Neural cell (in vitro differentiated cells): ENCODE measurements at regions not wholly inside any gene's neighbourhood (a gene's known extent, or its start where the extent isn't known, plus 50 kb on each side); places are given as distances from the start of the nearest gene placed in this dataset.

Experiments
- H2AFZ ChIP-seq: fragments of 200-600, 300-800 bp; sonication (generic), shearing (Covaris generic); 2 replicates; pipeline ENCODE4 v1.6.0; 2014; ENCODE audit warnings: low read depth, mild to moderate bottlenecking, antibody characterized with exemption, low read length, moderate library complexity
- H3F3A ChIP-seq: fragments of 200-600 bp; shearing (Covaris generic); 2 replicates; pipeline ENCODE4 v1.6.1; 2016; ENCODE audit warnings: mild to moderate bottlenecking, moderate library complexity, mixed read lengths, antibody characterized with exemption, low read length; ENCODE audit not compliant: insufficient read depth, poor library complexity, severe bottlenecking
- H3K27ac ChIP-seq: fragments of 200-600, 300-800 bp; sonication (generic), shearing (Covaris generic); 2 replicates; pipeline ENCODE4 v1.5.1; 2014; ENCODE audit warnings: mild to moderate bottlenecking, low read length, moderate library complexity
- H3K27me3 ChIP-seq: fragments of 300-800, 200-600 bp; sonication (generic), shearing (Covaris generic); 2 replicates; pipeline ENCODE4 v1.6.0; 2014; ENCODE audit warnings: mild to moderate bottlenecking, low read depth, low read length, moderate library complexity; ENCODE audit not compliant: insufficient read depth
- H3K36me3 ChIP-seq: fragments of 300-800, 200-600 bp; sonication (generic), shearing (Covaris generic); 2 replicates; pipeline ENCODE4 v1.5.1; 2014; ENCODE audit warnings: mild to moderate bottlenecking, antibody characterized with exemption, low read length, moderate library complexity; ENCODE audit not compliant: insufficient read depth
- H3K4me2 ChIP-seq: fragments of 300-800, 200-600 bp; sonication (generic), shearing (Covaris generic); 2 replicates; pipeline ENCODE4 v1.6.0; 2014; ENCODE audit warnings: mild to moderate bottlenecking, low read length
- H3K4me3 ChIP-seq: fragments of 300-800, 200-600 bp; sonication (generic), shearing (Covaris generic); 2 replicates; pipeline ENCODE4 v1.5.1; 2014; ENCODE audit warnings: mild to moderate bottlenecking, low read length, moderate library complexity
- H3K79me2 ChIP-seq: fragments of 200-600 bp; shearing (Covaris generic); replicated peaks from 2 replicates; pipeline ENCODE4 v1.6.0; 2014; ENCODE audit warnings: mild to moderate bottlenecking, low read length, moderate library complexity; ENCODE audit not compliant: insufficient read depth
- H3K9ac ChIP-seq: fragments of 300-800, 200-600 bp; sonication (generic), shearing (Covaris generic); 2 replicates; pipeline ENCODE4 v1.6.1; 2016; ENCODE audit warnings: mild to moderate bottlenecking, low read length, mixed read lengths
- H3K9me2 ChIP-seq: fragments of 200-600 bp; shearing (Covaris generic); 2 replicates; pipeline ENCODE4 v1.6.1; 2016; ENCODE audit warnings: mild to moderate bottlenecking, low read length, mixed read lengths; ENCODE audit not compliant: insufficient read depth
- H3K9me3 ChIP-seq: fragments of 200-600, 300-800 bp; sonication (generic), shearing (Covaris generic); 2 replicates; pipeline ENCODE4 v1.6.1; 2016; ENCODE audit warnings: mild to moderate bottlenecking, mixed run types, low read length, moderate library complexity, mixed read lengths
- H4K20me1 ChIP-seq: fragments of 200-600 bp; shearing (Covaris generic); 2 replicates; pipeline ENCODE4 v1.6.1; 2016; ENCODE audit warnings: mild to moderate bottlenecking, mixed run types; ENCODE audit not compliant: insufficient read depth
- EP300 ChIP-seq: fragments of 450-650 bp; conservative IDR thresholded peaks from 2 replicates; pipeline ENCODE4 v1.6.1; 2014; ENCODE audit warnings: antibody characterized with exemption, mild to moderate bottlenecking, moderate library complexity; ENCODE audit not compliant: poor library complexity, severe bottlenecking
- EZH2 ChIP-seq: fragments of 200-600, 300-800 bp; shearing (Covaris generic), sonication (generic); IDR thresholded peaks from 2 replicates; pipeline ENCODE4 v1.6.1; 2014; ENCODE audit warnings: antibody characterized with exemption, low read length, borderline replicate concordance, mild to moderate bottlenecking; ENCODE audit not compliant: insufficient read depth, poor library complexity, severe bottlenecking
- MXI1 ChIP-seq: fragments of 450-650 bp; conservative IDR thresholded peaks from 2 replicates; pipeline ENCODE4 v1.6.1; 2014; ENCODE audit warnings: antibody characterized with exemption, mild to moderate bottlenecking; ENCODE audit not compliant: poor library complexity, severe bottlenecking
- POLR2AphosphoS5 ChIP-seq: IDR thresholded peaks from 2 replicates; pipeline ENCODE4 v1.6.1; 2012
- RAD21 ChIP-seq: fragments of 450-650 bp; conservative IDR thresholded peaks from 2 replicates; pipeline ENCODE4 v1.6.1; 2014; ENCODE audit warnings: antibody characterized with exemption, mild to moderate bottlenecking, moderate library complexity
- SMC3 ChIP-seq: fragments of 450-650 bp; conservative IDR thresholded peaks from 2 replicates; pipeline ENCODE4 v1.6.1; 2014; ENCODE audit warnings: antibody characterized with exemption, mild to moderate bottlenecking, moderate library complexity; ENCODE audit not compliant: poor library complexity
- TAF1 ChIP-seq: IDR thresholded peaks from 2 replicates; pipeline ENCODE4 v1.6.1; 2012; ENCODE audit warnings: low read depth
- TF ChIP-seq, protein P1 (sequence below): fragments of 450-650 bp; IDR thresholded peaks from 2 replicates; pipeline ENCODE4 v1.5.1; 2014; ENCODE audit warnings: antibody characterized with exemption, mild to moderate bottlenecking, moderate library complexity; ENCODE audit not compliant: poor library complexity, severe bottlenecking
- TF ChIP-seq, protein P2 (sequence below): IDR thresholded peaks from 2 replicates; pipeline ENCODE4 v1.6.1; 2012; ENCODE audit warnings: borderline replicate concordance

DNA sequence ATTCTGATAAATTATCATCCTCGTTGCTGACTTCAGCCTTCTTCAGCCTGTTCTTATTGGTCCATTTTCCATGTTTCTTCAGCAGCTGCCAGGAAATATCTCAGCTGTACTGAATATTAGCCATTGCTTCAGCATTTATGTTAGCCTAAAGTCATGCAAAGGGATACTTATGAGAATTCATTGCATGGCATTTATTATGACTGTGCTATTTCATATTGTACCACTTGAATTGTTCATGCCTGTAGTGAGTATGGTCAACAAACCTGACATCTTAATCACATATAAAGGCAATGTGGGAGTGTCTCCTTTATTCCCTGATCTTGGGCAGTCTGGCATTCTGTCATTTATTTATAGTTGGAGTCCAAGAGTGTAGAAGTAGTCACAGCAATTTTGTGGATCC is 193.4 kb upstream of the SLC35B3 start:
- H3K79me2 ChIP-seq, result no peaks in the 10 kb centered on the region
- H2AFZ ChIP-seq, result no peak overlapping the region
- no peaks in the 10 kb centered on the region for H4K20me1 ChIP-seq
- no peaks in the 10 kb centered on the region for H3F3A ChIP-seq
- no peak overlapping the region for H3K4me3 ChIP-seq
- no peaks in the 10 kb centered on the region for H3K27me3 ChIP-seq
- TF ChIP-seq EZH2, result no peak
- TF ChIP-seq, protein P1, sequence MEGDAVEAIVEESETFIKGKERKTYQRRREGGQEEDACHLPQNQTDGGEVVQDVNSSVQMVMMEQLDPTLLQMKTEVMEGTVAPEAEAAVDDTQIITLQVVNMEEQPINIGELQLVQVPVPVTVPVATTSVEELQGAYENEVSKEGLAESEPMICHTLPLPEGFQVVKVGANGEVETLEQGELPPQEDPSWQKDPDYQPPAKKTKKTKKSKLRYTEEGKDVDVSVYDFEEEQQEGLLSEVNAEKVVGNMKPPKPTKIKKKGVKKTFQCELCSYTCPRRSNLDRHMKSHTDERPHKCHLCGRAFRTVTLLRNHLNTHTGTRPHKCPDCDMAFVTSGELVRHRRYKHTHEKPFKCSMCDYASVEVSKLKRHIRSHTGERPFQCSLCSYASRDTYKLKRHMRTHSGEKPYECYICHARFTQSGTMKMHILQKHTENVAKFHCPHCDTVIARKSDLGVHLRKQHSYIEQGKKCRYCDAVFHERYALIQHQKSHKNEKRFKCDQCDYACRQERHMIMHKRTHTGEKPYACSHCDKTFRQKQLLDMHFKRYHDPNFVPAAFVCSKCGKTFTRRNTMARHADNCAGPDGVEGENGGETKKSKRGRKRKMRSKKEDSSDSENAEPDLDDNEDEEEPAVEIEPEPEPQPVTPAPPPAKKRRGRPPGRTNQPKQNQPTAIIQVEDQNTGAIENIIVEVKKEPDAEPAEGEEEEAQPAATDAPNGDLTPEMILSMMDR, result no peak
- no peak for TF ChIP-seq RAD21
- no peak for TF ChIP-seq EP300
- no peak for TF ChIP-seq MXI1
- no peak for TF ChIP-seq POLR2AphosphoS5
- TF ChIP-seq, protein P2, sequence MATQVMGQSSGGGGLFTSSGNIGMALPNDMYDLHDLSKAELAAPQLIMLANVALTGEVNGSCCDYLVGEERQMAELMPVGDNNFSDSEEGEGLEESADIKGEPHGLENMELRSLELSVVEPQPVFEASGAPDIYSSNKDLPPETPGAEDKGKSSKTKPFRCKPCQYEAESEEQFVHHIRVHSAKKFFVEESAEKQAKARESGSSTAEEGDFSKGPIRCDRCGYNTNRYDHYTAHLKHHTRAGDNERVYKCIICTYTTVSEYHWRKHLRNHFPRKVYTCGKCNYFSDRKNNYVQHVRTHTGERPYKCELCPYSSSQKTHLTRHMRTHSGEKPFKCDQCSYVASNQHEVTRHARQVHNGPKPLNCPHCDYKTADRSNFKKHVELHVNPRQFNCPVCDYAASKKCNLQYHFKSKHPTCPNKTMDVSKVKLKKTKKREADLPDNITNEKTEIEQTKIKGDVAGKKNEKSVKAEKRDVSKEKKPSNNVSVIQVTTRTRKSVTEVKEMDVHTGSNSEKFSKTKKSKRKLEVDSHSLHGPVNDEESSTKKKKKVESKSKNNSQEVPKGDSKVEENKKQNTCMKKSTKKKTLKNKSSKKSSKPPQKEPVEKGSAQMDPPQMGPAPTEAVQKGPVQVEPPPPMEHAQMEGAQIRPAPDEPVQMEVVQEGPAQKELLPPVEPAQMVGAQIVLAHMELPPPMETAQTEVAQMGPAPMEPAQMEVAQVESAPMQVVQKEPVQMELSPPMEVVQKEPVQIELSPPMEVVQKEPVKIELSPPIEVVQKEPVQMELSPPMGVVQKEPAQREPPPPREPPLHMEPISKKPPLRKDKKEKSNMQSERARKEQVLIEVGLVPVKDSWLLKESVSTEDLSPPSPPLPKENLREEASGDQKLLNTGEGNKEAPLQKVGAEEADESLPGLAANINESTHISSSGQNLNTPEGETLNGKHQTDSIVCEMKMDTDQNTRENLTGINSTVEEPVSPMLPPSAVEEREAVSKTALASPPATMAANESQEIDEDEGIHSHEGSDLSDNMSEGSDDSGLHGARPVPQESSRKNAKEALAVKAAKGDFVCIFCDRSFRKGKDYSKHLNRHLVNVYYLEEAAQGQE, result no peak
- no peak for TF ChIP-seq TAF1
- no peak for TF ChIP-seq SMC3
- no peak overlapping the region for H3K4me2 ChIP-seq
- H3K27ac ChIP-seq, result no peak overlapping the region
- no peak overlapping the region for H3K9ac ChIP-seq
- H3K9me3 ChIP-seq, result no peaks in the 10 kb centered on the region
- no peaks in the 10 kb centered on the region for H3K9me2 ChIP-seq
- no peaks in the 10 kb centered on the region for H3K36me3 ChIP-seq

DNA sequence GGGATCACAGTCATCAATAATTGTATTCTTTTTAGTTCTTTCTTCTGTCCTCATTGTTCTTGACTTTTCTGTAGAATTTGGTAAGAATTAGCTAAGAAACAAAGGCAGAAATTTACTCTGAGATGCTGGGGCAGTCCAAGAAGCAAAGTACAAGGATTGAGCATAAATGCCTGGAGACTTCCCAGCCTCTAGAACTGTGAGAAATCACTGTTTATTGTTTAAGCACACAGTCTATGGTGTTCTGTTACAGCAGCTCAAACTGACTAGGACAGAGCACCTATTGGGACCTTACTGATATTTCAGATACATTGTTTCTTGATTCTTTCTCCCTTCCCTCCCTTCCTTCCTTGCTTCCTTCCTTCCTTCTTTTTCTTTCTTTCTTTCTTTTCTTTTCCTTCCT is 192.7 kb upstream of the SLC35B3 start:
- Histone ChIP-seq H3K27me3 (no peaks in the 10 kb centered on the region), H3K79me2 (no peaks in the 10 kb centered on the region), H3K9ac (no peak overlapping the region), H3K36me3 (no peaks in the 10 kb centered on the region), H3K9me3 (no peaks in the 10 kb centered on the region), H3F3A (no peaks in the 10 kb centered on the region), H3K4me3 (no peak overlapping the region), H3K9me2 (no peaks in the 10 kb centered on the region), H3K4me2 (no peak overlapping the region), H3K27ac (no peak overlapping the region), H2AFZ (no peak overlapping the region), H4K20me1 (no peaks in the 10 kb centered on the region)
- TF ChIP-seq, protein P2, result no peak
- TF ChIP-seq RAD21 (no peak), SMC3 (no peak), EZH2 (no peak), TAF1 (no peak)
